LHCN-M2 (cell line): ENCODE measurements at regions not wholly inside any gene's neighbourhood (a gene's known extent, or its start where the extent isn't known, plus 50 kb on each side); places are given as distances from the start of the nearest gene placed in this dataset.
"Not testable (repeated sequence)": the region's sequence is repeated elsewhere in the genome, so short reads cannot be mapped to it uniquely, and the experiment has no call there.

Experiments
- DNase-seq: peaks from one replicate; pipeline ENCODE4 v3.0.0-alpha.2; 2012; ENCODE audit warnings: low read depth

DNA sequence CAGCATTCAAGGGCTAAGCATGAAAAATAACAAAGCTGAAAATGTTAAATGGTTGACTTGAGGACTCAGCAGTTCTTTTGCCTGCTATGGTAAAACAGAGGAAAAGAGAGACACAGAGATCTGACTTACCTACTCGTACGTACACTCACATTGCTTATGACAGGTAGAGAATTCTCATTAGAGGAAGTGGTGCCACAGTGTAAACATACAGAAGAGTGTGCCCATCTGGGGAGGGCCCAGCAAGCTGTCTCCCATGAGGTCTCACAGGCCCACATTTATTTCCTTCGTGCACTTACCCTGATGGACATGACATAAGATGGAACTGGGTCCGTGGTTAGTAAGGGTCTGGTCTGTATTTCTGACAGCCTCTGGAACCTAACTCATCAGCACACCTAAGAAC, 729.1 kb downstream of the BCL11A start:
- no peak for DNase-seq

DNA sequence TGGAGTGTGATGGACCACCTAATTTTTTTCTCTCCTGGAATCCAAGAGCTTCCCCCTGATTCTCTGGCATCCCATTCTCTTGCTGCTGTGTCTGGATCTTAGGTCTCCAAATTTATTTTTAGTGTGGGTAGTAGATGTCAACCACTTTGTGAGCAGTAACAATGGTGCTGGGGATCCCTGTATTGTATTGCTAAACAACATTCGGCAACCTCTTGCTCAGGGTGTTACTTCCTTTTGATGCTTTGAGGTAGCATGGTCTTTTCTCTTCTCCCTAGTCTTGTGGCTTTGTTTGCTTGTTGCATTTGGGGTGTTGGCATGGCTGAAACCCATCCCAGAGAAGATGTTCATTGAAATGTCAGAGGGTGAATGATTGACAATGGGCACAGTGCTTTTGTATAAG, 737.4 kb downstream of the BCL11A start:
- DNase-seq: no peak

DNA sequence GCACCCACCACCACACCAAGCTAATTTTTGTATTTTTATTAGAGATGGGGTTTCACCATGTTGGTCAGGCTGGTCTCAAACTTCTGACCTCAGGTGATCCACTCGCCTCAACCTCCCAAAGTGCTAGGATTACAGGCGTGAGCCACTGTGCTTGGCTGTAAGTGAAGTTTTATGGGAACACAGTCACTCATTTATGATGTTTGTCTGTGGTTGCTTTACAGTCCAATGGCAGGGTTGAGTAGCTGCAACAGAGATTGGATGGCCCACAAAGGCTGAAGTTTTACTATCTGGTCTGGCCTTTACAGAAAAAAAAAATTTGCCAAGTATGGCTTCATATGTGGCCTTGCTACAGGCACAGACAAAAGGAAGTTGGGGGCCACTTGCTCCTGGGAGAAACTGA, 743.2 kb downstream of the BCL11A start:
- DNase-seq: not testable (repeated sequence)

DNA sequence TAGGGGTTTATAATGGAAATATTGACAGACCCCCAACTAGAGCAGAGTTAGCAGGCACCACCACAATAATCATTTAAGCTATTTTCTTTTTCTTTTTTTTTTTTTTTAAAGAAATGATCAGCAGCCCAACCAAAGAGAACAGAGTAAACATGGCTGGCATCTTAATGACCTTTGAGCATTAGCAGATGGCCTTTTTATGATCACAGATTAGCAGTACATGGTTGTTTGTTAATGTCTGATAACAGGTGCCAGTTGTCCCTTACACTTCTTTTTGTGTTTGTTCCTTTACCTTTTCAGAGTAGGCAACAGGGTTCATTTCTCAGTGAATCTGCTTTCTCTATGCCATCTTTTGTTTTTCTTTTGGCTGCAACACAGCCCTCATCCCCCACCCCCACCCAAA, 747.0 kb downstream of the BCL11A start:
- no peak for DNase-seq

DNA sequence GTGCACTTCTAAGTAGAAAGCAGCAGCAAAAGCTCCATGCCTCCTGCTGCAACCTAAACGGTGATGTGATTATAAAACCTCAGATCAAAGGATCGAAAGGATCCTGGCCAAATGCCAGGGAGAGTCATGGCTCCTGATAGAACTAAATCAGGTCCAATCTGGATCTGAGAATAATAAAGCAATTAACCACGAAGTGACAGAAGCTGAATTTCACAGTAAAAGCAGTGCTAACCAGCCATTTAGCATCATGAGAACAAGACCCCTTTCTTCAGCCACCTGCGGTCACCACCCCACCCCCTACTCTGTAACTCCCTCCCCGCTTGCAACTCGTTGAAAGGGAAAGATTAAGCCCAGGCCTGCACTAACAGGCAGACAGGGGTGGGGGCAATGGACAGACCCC, 748.7 kb downstream of the BCL11A start:
- DNase-seq: no peak

DNA sequence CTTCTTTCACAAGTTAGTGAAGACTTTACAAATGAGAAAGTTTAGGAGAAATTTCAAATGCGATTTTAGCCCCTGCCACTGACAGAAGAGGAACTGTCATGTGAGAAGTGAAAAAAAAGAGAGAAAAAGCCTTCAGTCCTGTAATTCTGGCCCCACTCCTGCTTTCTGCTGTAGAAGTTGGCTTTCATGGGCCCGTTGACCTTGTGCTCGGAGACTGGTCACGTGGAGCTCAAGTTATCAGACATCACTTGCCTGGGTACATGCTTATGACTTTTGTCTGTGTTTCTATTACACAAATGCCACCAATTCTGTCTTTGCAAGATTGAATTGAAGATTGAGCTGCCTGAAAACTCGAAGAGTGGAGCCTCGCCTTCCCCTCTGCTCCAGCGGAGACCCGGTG, 749.9 kb downstream of the BCL11A start:
- DNase-seq: no peak

DNA sequence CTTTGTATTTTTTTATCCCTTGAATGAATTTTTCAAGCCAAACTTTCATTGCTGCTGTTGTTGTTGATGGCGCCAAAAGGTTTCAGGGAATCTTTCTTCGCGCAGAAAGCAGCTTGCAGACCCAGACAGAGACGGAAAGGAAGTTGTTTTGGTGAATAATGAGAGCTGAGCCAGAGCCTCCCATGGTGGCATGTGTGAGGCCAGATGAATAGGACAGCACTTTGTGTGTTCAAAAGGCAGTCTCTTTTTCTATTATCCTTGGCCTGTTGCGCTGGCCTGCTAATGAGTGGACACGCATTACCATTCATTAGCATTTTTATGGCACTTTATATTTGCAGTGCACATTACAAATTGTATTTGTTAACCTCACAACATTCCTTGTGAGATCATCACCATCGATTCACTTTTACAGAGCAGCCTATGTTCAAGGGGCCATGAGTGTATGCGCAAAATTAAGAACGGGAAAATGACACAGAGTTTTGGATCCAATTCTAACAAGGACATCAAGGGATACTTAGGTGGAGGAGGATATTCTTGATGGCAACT, 754.7 kb downstream of the BCL11A start:
- DNase-seq: no peak

DNA sequence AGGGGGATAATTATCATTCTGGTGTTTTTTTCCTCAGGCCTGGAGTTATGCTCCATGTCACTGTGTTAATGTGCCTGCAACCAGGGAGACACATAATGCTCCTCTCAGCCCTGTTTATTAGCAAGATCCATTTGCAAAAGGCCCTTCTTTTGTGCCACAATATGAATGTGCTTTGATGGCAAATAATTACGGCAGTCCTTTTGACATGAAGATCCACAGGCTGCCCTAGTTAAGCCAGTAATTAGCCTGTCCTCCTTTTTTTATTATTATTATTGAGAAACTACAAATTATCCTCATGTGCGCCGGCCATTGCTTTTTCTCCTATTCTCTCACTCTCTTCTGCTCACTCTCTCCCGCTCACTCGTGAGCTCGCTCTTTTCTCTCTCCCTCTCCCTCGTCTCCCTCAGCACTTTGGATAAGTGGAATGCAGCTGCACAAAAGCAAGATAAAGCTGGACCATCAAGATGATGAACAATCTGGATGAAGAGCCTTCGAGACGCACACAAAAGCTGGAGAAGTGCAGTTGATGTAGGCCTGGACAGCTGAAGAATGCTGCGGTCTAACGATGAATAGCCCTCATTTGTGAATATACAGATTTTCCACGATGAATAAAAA, 762.3 kb downstream of the BCL11A start:
- DNase-seq: no peak

DNA sequence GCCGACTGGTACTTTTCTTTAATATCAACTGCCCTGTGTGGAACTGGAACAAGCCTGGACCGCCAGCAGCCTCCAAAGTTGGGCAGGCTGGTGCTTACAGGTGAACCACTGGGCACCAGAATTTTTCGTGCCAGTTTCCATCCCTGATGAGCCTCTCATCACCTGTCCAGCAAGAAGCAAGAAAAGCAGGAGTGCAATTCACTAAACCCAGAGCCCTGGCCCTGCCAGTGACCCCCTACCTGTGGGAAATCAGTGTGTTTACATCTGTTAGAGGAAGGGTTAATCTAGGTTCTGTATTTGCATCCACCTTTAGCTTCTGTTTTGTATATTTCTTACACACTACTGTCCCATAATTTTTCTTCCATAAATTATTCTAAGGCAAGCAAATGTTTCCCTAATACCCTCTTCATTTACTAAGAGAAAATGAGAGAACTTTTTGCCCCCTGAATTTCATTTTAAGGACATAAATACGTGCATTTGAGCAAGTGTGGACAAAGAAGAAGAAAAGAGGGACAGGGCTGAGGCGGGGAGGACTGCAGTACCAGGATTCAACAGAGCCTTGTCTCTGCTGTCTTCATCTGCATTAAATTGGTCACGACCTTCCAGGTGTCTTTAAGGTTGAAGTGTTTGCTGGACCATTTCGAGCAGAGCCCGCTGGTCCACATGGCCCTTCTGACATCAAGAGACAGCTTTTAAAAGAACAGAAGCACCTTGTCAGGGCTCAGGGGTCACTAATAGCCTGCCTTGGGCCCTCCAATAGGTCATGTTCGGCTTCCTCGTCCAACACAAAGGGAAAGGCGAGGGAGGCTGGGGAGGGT, 763.1 kb downstream of the BCL11A start:
- no peak for DNase-seq

DNA sequence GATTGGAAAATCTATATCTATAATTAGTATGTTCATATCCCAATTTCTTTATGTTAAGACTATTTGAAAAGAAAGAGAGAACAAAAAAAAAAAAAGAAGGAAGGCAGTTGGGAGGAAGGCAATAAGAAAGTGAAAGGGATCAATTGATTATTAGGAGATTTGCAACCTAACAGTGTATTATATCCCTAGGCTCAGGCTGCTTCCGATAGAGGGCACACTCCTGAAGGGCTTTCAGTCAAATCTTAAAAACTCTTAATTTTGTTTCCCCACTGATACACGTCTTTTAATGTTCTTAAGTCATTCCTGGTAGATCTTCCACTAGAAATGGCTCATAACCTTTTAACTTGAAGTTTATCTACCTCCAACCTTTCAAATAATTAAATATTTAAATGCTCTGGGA, 763.9 kb downstream of the BCL11A start:
- DNase-seq: no peak

DNA sequence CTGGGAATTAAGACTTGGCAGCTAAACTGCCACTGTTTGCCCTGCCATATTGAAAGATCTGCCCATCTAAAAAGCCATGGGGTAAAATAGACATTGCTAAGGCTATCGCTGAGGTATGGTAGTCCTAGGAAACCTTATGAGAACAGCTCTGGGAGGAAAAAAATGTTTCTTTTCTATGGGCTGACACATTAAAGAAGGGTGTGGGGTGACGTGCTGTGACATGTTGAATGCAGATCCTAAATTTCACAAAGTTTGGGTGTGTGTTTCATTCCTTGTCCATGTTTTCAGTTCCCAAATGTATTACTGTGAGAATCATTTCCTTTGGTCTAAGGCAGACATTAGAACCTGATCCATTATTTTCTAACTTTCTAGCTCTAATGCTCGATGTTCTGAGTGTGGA, 766.4 kb downstream of the BCL11A start:
- DNase-seq: no peak

DNA sequence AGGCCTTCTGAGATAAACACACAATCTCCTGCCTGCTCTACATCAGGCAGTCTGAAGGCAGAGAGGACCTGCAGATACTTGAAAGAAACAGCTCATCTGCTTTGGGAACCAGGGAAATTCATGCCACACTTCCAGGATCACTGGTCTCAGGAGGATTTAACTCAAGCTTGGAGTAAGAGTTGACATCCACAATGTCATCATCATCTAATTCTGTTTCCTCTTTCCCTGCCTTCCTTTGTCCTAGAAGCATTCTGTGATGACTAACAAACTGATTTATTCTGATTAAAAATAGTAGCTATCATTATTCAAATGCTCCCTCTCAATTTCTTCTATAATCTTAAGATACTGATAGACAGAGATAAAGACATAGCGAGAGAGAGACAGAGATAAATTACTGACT, 766.8 kb downstream of the BCL11A start:
- DNase-seq: no peak

DNA sequence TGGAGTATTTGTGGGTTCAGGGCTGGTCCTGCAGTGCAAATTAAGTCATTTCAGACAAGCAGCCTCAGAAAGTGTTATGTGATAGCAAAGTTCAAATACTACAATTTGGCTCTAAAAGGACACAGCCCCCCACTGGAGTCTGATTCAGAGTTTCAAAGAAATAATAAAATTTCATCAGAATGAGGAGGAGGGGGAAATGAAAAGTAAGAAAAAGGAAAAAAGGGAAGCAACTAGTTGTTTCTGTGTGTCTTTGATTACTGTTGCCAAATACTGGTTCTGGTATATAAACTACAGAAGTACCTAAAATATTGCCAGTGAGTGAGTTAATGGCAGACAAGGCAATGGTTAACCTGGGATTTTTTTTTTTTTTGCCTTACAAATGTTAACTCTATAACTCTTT, 773.9 kb downstream of the BCL11A start:
- DNase-seq: no peak

DNA sequence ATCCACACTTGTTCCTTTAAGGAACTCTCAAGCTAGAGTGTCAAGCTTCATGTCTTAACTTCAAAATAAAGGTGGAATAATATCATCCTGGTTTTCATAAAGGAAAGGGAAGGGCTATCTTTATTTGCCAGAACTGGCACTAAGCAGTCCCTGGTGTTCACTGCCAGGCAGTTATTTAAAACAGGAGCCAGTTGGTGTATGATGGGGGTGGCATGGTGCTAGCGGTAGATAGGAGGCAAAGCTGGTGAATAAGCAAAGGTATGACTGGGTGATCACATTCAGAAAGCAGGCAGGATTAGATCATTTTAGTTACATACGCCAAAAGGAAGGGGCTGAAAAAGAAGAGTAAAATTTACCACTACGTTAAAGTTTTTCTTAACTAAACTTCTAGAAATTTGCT, 776.3 kb downstream of the BCL11A start:
- no peak for DNase-seq

DNA sequence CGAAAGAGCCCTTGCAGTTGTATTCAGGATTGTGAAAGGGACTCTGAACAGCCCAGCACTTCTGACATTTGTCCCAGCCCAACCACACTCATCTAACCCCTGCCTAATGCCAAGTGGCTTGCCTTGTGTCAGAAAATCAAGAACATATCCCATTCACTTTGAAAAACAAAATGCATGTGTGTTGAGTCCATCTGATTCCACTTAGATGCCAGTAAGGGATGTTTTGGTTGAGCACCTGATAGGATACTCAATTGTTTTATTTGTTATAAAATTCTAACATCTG, 776.8 kb downstream of the BCL11A start:
- no peak for DNase-seq

DNA sequence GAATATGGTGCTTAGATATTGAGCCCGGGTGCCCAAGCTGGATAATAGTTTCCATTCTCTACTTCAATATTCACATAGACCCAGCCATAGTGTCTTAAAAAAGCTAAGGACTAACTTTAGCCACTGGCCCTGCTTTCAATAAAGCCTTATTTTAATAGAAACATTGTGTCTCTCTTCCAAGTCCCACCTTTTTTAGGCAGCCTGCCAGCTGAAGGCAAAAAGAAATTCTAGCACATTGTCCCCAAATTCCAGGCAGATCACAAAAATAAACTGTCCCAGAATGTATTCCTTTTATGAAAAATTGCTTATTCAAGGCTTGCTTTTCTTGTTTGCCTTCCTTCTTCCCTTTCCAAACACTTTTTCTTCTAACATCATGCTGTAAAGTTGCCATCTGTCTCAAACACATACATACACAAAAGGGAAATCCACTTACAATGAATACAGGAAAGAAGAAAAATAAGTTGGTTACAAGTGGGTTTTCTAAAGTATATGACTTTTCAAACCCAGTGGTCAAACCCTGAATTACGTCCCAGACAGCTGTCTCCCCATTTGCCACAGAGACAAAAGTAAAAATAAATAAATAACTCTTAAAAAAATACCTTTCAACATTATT, 778.5 kb downstream of the BCL11A start:
- no peak for DNase-seq

DNA sequence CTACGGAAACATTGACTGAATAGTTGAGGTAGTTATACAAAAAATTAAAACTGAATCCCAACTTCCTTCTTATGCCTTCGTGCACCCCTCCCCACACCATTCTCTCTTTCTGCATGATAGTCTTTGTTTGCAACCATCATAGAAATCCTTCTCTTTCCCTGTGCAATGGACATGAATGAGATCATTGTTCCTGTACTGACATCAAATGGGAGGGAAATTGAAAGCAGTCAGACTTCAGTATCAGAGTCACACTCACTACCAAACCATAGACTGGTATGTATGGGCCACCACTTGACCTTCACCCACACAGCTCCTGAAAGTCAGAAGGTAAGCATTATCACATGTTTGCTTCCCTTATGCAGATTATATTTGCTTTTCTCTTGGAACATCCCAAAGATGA, 782.8 kb downstream of the BCL11A start:
- no peak for DNase-seq

DNA sequence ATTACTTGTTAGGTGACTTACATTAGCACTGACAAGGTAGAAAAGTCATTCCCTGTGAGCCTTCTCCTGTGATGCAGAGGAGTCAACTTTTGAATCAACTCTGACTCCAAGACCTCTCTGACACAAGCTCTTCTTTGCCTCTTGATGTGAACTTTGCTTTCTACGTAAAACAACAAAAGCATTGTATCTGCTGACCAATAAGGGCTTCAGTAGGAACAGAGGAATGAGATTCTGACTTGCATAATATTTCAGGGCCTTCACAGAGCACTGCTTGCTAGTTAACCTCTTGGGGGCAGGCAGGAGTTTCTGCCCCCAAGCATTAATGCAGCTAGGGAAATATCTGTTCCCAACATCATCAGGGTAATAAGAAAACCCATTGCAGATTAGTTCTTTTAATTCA, 791.5 kb downstream of the BCL11A start:
- DNase-seq: no peak

DNA sequence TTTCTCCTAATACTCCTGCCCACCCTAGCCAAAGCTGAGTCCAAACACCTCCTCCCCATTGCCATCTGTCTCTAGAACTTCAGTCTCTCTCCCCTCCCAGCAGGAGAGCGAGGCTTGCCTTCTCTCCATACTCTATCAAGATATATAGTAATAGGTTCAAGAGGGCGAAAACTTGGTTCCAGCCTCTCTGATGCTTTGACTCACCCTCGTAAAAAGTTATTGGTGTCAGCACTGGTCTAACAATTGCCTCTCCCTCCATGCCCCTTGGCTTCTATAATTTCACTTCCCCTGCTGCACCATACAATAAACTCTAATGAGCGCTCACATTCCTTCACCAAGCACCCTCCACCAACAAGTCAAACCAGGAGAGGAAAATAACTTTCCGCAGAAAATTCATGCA, 797.3 kb downstream of the BCL11A start:
- DNase-seq: no peak

DNA sequence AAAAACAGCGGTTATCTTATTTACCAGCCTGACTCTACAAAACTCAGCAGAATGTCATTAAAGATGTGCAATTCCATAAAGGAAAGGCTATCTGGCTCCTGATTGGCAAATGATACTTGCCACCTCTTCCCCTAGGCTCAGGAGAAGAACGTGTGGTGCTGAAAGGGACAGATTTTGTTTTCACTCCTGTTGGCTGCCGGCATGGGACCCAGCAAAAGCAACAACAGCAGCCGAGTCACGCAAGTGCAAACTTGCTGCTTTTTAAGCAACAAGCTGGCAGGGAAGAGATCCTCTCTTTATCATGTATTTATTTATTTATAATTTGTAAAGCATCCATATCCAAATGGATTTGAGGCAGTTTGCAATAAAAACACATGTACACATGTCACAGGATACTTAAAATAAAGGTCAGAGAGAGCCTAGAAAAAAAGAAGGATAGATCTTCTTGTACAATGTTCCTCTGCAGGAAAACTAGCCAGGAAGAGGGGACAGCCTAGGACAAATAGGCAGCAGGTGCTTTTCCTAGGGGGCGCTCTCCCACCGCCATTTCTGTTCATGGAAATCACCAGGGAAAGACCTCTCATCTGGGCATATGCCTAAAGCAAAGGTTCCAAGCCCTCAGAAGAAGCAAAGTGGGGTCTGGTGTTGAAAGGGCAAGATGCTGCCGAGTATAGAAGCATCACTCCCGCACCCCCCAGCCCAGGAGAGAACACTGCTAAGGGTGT, 799.3 kb downstream of the BCL11A start:
- DNase-seq: no peak

DNA sequence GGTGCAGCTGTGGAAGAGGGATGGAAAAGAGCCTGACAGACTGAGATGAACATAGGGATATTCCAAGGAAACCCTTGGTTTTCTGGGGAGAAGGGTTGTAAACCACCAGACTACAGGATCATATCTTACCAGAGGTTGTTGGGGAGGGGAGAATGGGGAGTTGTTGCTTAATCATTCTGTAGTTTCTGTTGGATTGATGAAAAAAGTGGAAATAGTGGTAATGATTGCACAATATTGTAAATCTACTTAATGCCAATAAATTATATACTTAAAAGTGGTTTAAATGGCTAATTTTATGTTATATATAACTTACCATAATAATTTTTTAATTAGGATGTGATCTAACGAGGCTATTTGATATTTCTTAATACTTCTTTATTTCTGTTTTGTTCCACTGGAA, 800.9 kb downstream of the BCL11A start:
- DNase-seq: no peak

DNA sequence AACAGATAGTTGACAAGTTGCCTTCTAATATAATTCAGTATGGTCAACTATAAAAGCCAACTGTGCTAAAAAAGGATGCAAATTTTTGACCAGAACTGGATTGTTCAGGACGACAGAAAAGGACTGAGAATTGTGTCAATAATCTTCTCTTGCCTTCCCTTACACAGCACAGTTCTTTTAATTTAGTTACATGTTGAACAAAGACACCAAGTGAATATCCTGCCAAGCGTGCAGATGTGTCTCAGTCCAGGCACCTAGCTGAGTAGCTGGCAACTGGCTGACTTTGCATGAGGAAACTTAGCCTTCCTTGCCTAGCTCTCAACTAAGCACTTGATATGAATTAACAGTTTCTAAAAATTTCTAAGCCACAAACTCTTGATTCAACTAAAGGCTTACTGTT, 801.4 kb downstream of the BCL11A start:
- DNase-seq: no peak
